Skeletal muscle satellite cell (primary cell): ENCODE measurements at regions not wholly inside any gene's neighbourhood (a gene's known extent, or its start where the extent isn't known, plus 50 kb on each side); places are given as distances from the start of the nearest gene placed in this dataset.
"Not testable (repeated sequence)": the region's sequence is repeated elsewhere in the genome, so short reads cannot be mapped to it uniquely, and the experiment has no call there.

Experiments used
- H3K27me3 ChIP-seq: 2 replicates; pipeline ENCODE4 v1.7.0; 2013; ENCODE audit warnings: low read length; ENCODE audit not compliant: control insufficient read depth, insufficient read depth
- H3K36me3 ChIP-seq: 2 replicates; pipeline ENCODE4 v1.7.0; 2013; ENCODE audit warnings: mild to moderate bottlenecking, control low read depth, low read length; ENCODE audit not compliant: insufficient read depth
- H3K4me1 ChIP-seq: 2 replicates; pipeline ENCODE4 v1.7.0; 2013; ENCODE audit warnings: low read length; ENCODE audit not compliant: control insufficient read depth, insufficient read depth
- H3K4me2 ChIP-seq: 2 replicates; pipeline ENCODE4 v1.7.0; 2013; ENCODE audit warnings: mild to moderate bottlenecking, low read length
- H3K4me3 ChIP-seq: 2 replicates; pipeline ENCODE4 v1.7.0; 2013; ENCODE audit warnings: low read length
- H3K9ac ChIP-seq: 2 replicates; pipeline ENCODE4 v1.7.0; 2013; ENCODE audit warnings: mild to moderate bottlenecking, low read depth, low read length, moderate library complexity
- H3K9me3 ChIP-seq: replicated peaks from 2 replicates; pipeline ENCODE4 v1.7.0; 2013; ENCODE audit warnings: mild to moderate bottlenecking, control low read depth, low read length

- no peaks in the 10 kb centered on the region for H3K4me1 ChIP-seq
- no peak overlapping the region for H3K9ac ChIP-seq
Observed at GRCh38 chr1:58944439-58944838, 160.6 kb upstream of the JUN start.

DNA sequence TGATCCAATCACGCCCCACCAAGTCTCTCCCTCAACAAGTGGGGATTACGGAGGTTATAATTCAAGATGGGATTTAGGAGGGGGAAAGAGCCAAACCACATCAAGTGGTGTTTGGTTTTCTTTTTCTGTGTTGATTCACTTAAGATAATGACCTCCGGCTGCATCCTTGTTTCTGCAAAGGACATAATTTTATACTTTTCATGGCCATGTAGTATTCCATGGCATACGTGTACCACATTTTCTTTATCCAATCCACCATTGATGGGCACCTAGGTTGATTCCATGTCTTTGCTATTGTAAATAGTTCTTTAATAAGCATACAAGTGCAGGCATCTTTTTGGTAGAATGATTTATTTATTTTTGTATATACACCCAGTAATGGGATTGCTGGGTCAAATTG, 162.5 kb upstream of the JUN start:
- Histone ChIP-seq H3K27me3 (no peaks in the 10 kb centered on the region), H3K4me2 (no peak overlapping the region), H3K9ac (no peak overlapping the region), H3K9me3 (no peaks in the 10 kb centered on the region), H3K4me3 (no peak overlapping the region), H3K4me1 (no peaks in the 10 kb centered on the region), H3K36me3 (no peaks in the 10 kb centered on the region)

More at GRCh38 chr1:58944439-58944838, 160.6 kb upstream of the JUN start:
- no peaks in the 10 kb centered on the region for H3K27me3 ChIP-seq
- no peaks in the 10 kb centered on the region for H3K9me3 ChIP-seq
- no peaks in the 10 kb centered on the region for H3K36me3 ChIP-seq
- no peak overlapping the region for H3K4me2 ChIP-seq
- H3K4me3 ChIP-seq = no peak overlapping the region

- Histone ChIP-seq H3K4me1 (no peaks in the 10 kb centered on the region), H3K9ac (no peak overlapping the region), H3K27me3 (no peaks in the 10 kb centered on the region), H3K4me3 (no peak overlapping the region), H3K4me2 (no peak overlapping the region), H3K9me3 (no peaks in the 10 kb centered on the region), H3K36me3 (no peaks in the 10 kb centered on the region)
Observed at GRCh38 chr1:58948671-58949070, 164.8 kb upstream of the JUN start.

DNA sequence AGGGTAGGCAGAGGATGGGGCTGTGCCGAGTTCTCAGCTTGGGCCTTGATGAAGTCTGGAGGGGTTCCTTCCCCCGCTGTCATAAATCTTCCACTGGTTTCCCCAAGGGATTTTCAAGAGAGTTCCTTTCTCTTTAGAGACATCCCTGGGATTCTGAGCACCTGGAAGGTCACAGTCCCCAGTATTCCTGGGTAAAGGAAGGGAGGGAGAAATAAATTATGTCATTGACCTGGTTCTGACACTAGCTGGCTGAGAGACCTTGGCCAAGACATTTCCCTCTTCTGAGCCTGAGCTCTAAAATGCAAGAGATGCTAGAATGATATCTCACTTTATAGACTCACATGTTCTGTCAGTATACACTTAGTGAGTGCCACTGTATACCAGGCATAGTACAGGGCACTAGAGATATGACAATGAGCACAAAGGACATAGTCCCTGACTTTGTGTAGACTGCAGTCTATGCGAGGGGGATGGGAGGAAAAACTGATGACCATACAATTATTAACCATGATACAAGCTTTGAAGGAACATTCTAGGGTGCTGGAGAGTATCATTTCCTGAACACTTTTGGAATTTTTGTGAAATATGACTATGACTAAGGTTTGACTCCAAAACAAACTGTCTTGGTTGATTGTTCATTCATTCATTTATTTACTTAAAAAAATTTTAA, 165.8 kb upstream of the JUN start:
- H3K9me3 ChIP-seq = no peaks in the 10 kb centered on the region
- H3K36me3 ChIP-seq = no peaks in the 10 kb centered on the region
- no peaks in the 10 kb centered on the region for H3K27me3 ChIP-seq

DNA sequence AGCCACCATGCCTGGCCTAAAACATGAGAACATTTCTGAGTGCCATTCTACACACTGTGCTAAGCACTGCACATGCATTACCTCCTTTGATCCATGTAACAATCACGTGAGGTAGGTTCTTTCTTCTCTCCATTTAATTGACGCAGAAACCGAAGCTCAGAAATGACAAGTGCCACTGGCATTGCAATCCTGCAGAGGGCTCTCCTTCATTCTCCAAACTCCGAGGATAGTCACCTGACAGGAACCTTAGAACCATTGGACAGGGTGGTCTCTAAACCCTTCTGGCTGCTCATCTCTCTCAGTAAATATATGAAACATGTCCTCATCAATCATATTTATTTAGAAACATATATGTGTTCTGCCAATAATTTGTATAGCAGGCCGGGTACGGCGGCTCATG, 167.1 kb upstream of the JUN start:
- Histone ChIP-seq H3K4me1 (no peaks in the 10 kb centered on the region), H3K4me3 (no peak overlapping the region), H3K9me3 (no peaks in the 10 kb centered on the region), H3K4me2 (no peak overlapping the region), H3K27me3 (no peaks in the 10 kb centered on the region), H3K9ac (no peak overlapping the region), H3K36me3 (no peaks in the 10 kb centered on the region)

More for the DNA sequence above, 165.8 kb upstream of the JUN start:
- Histone ChIP-seq H3K4me2 (no peak overlapping the region), H3K4me1 (no peaks in the 10 kb centered on the region), H3K9ac (no peak overlapping the region), H3K4me3 (no peak overlapping the region)

GRCh38 chr1:58953951-58954350, 170.1 kb upstream of the JUN start:
- H3K4me2 ChIP-seq, H3K4me3 ChIP-seq, H3K36me3 ChIP-seq, H3K27me3 ChIP-seq, H3K9me3 ChIP-seq, H3K4me1 ChIP-seq, H3K9ac ChIP-seq: not testable (repeated sequence)

DNA sequence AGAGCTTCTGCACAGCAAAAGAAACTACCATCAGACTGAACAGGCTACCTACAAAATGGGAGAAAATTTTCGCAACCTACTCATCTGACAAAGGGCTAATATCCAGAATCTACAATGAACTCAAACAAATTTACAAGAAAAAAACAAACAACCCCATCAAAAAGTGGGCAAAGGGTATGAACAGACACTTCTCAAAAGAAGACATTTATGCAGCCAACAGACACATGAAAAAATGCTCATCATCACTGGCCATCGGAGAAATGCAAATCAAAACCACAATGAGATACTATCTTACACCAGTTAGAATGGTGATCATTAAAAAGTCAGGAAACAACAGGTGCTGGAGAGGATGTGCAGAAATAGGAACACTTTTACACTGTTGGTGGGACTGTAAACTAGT, 179.4 kb upstream of the JUN start:
- not testable (repeated sequence) for H3K4me2 ChIP-seq, H3K36me3 ChIP-seq, H3K9me3 ChIP-seq, H3K27me3 ChIP-seq, H3K4me1 ChIP-seq, H3K4me3 ChIP-seq, H3K9ac ChIP-seq

- Histone ChIP-seq H3K27me3 (no peaks in the 10 kb centered on the region), H3K36me3 (no peaks in the 10 kb centered on the region), H3K4me2 (no peak overlapping the region), H3K9me3 (no peaks in the 10 kb centered on the region), H3K4me3 (no peak overlapping the region), H3K4me1 (no peaks in the 10 kb centered on the region), H3K9ac (no peak overlapping the region)
Observed at GRCh38 chr1:58964428-58964827, 180.6 kb upstream of the JUN start.

DNA sequence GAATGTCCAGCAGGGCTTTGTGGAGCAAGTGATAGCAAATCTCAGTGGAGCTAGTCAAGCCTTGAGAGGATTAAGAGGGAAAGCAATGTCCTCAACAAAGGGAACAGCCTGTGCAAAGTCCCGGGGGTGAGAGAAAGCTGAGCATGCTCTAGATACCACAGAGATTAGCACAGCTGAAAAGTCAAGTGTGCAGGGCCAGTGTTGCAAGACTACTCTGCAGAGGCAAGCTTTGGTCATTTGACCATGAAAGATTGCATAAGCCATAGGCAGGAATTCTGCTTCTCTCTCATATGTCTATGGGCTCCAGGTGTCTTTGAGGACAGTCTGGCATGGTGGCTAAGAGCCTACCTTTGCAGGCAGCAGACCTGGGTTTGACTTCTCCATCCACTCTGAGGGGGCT, 181.0 kb upstream of the JUN start:
- H3K4me2 ChIP-seq = no peak overlapping the region
- no peaks in the 10 kb centered on the region for H3K9me3 ChIP-seq
- H3K9ac ChIP-seq = no peak overlapping the region
- no peaks in the 10 kb centered on the region for H3K4me1 ChIP-seq
- no peaks in the 10 kb centered on the region for H3K27me3 ChIP-seq
- H3K36me3 ChIP-seq = no peaks in the 10 kb centered on the region
- H3K4me3 ChIP-seq = no peak overlapping the region

DNA sequence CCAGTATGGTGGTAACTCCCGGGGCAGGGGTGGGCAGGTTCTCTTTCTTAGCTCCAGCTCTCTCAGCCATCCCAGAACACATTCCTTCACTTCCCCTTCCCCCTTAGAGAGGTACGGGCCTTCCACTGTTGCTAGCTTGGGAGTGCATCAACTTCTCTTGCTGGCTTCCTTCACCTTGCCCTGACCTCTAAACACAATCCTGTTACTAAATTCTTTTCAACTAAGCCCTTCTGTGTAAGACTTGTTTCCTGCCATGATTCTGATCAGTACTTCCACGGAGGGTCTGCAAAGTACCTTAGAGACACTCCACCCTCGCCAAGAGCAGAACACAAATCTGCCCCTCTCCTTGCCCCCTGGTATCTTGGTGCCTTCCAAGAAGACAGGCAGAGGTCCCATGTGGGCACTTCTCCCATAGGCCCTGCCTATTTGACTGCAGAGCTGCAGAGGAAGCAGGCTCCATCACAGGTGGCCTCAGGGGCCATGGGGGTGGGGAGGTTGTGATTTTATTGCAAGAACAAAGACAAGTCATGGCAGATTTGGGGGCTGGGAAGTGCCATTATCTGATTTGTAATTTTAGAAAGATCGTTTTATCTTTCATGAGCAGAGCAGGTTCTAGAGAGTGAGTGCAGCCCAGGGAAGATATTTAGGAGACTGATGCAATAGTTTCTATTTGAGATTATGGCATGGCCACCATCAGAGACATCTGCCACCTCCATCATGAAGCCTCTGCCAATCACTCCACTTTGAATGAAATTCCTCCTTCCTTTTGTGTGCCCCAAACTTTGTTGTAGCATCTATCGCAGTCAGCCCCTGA, 182.5 kb upstream of the JUN start:
- Histone ChIP-seq H3K4me1 (no peaks in the 10 kb centered on the region), H3K4me2 (no peak overlapping the region), H3K9ac (no peak overlapping the region), H3K27me3 (no peaks in the 10 kb centered on the region), H3K36me3 (no peaks in the 10 kb centered on the region), H3K4me3 (no peak overlapping the region), H3K9me3 (no peaks in the 10 kb centered on the region)

DNA sequence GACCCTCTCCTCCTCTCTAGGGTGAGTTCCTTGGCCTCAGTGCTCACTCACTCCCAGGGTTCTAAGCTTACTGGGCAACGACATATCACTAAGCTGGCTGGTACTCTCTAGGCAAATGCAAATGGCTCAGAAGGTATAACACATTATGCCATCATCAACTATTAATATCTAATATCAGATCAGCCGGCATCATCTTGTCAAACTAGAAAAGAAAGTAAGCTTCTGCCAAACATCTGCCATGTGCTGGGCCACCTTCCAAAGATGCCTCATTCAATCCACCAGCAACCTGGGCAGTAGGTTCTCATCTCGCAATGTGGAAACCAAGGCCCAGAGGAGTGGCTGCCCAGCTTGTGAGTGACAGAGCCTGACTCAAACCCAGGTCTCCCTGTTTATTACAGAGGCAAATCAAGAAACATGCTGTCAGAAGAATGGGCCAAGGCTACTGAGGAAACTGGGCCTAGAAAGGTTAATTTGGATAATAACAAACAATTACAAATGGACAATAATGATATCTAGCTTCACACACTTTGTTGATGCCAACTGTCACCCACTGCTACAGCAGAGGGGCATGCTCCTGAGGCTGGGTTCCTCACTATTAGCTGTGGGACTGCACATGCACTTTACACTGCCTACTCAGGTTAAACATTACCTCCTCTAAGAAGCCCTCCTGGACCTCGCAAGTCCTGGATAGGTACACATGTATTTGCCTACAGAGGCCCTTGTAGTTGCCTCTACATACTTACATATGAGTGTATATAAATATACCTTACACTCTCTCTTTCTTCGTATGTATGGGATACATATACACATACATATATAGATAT, 183.3 kb upstream of the JUN start:
- Histone ChIP-seq H3K4me1 (no peaks in the 10 kb centered on the region), H3K4me2 (no peak overlapping the region), H3K36me3 (no peaks in the 10 kb centered on the region), H3K9me3 (no peaks in the 10 kb centered on the region), H3K27me3 (no peaks in the 10 kb centered on the region), H3K9ac (no peak overlapping the region), H3K4me3 (no peak overlapping the region)
